HCT116 (cell line): ENCODE measurements at regions not wholly inside any gene's neighbourhood (a gene's known extent, or its start where the extent isn't known, plus 50 kb on each side); places are given as distances from the start of the nearest gene placed in this dataset.

Experiments used
- ATAC-seq: fragments of 200-7000 bp; cut with Tn5 transposase; 2 replicates; pipeline ENCODE4 v1.9.1; 2020; ENCODE audit warnings: mild to moderate bottlenecking, moderate library complexity
- BruUV-seq: library from RNA; stranded (reverse); fragments of 400-500 nt; replicated peaks from 2 replicates; lab custom pipeline; 2021; lab: Mats Ljungman, UMichigan
- CTCF ChIA-PET: fragments of 300-600 bp; sonication (Branson Sonifier 250); formaldehyde crosslinking; loops from one replicate; lab custom pipeline; 2021; ENCODE audit warnings: antibody characterized with exemption; lab: Charles Lee
- POLR2A ChIA-PET: fragments of 300-600, 350-600 bp; sonication (Branson Sonifier 250); formaldehyde crosslinking; loops from one replicate; lab custom pipeline; 2021; ENCODE audit warnings: antibody characterized with exemption; lab: Charles Lee
- RAD21 ChIA-PET, 2 experiments: fragments of 300-600 bp; sonication (Branson Sonifier 250); formaldehyde crosslinking; loops; one replicate each; lab custom pipeline; 2023; ENCODE audit warnings: low total read pairs in 2 of 2; ENCODE audit not compliant: uncharacterized antibody in 2 of 2, unreplicated experiment in 2 of 2, low non-redundant PET in 1 of 2; lab: Charles Lee
- DNase-seq: peaks from one replicate; pipeline ENCODE4 v3.0.0-alpha.2; 2010; ENCODE audit warnings: low read depth, low spot score
- H2AFZ ChIP-seq: fragments of 200-600 bp; shearing (Covaris generic), sonication (generic); 2 replicates; pipeline ENCODE4 v1.6.1; 2017; ENCODE audit warnings: low read depth, mixed run types, mixed read lengths, antibody characterized with exemption, low read length; ENCODE audit not compliant: poor library complexity, severe bottlenecking
- H3K27ac ChIP-seq: 2 replicates; pipeline ENCODE4 v1.5.1; 2012; ENCODE audit warnings: low read depth, low read length
- H3K27me3 ChIP-seq: fragments of 200-600 bp; sonication (generic); 2 replicates; pipeline ENCODE4 v1.6.1; 2016; ENCODE audit warnings: mixed run types, low read length, mixed read lengths; ENCODE audit not compliant: insufficient read depth
- H3K36me3 ChIP-seq, 2 experiments: fragments of 200-500 bp in 1 of 2; fragments of 200-600 bp in 1 of 2; sonication (Bioruptor generic) in 1 of 2; sonication (generic) in 1 of 2; 2 replicates each; pipeline versions ENCODE4 v1.5.1 to v1.6.1; 2014 to 2016; ENCODE audit warnings: low read length in 2 of 2, inconsistent platforms in 1 of 2, mixed read lengths in 1 of 2, mixed run types in 1 of 2; ENCODE audit not compliant: insufficient read depth in 2 of 2, control insufficient read depth in 1 of 2
- H3K4me1 ChIP-seq, 2 experiments: fragments of 200-600 bp in 1 of 2; sonication (generic) in 1 of 2; 2 replicates each; pipeline versions ENCODE4 v1.5.1 to v1.6.1; 2012 to 2017; ENCODE audit warnings: low read length in 2 of 2, inconsistent platforms in 1 of 2, mild to moderate bottlenecking in 1 of 2, mixed read lengths in 1 of 2, mixed run types in 1 of 2, moderate library complexity in 1 of 2; ENCODE audit not compliant: insufficient read depth in 2 of 2, control insufficient read depth in 1 of 2
- H3K4me2 ChIP-seq: fragments of 200-600 bp; sonication (generic); 2 replicates; pipeline ENCODE4 v1.6.1; 2017; ENCODE audit warnings: mixed run types, low read length, mixed read lengths
- H3K4me3 ChIP-seq, 2 experiments: fragments of 200-600 bp in 1 of 2; sonication (generic) in 1 of 2; replicated peaks in 1 of 2; 2 replicates each; pipeline ENCODE4 v1.5.1; 2011 to 2016; ENCODE audit warnings: low read length in 2 of 2, control low read depth in 1 of 2, low read depth in 1 of 2, mild to moderate bottlenecking in 1 of 2, mixed read lengths in 1 of 2, mixed run types in 1 of 2
- H3K79me2 ChIP-seq: fragments of 200-600 bp; sonication (generic); 2 replicates; pipeline ENCODE4 v1.6.1; 2017; ENCODE audit warnings: mild to moderate bottlenecking, mixed run types, low read length, moderate library complexity, mixed read lengths; ENCODE audit not compliant: insufficient read depth
- H3K9ac ChIP-seq: fragments of 200-600 bp; sonication (generic); 2 replicates; pipeline ENCODE4 v1.6.1; 2016; ENCODE audit warnings: low read length, mixed read lengths
- H3K9me2 ChIP-seq: fragments of 200-600 bp; sonication (generic), shearing (Covaris generic); 2 replicates; pipeline ENCODE4 v1.6.1; 2017; ENCODE audit warnings: mixed run types, mild to moderate bottlenecking, moderate library complexity; ENCODE audit not compliant: insufficient read depth
- H3K9me3 ChIP-seq, 2 experiments: fragments of 200-500 bp in 1 of 2; fragments of 200-600 bp in 1 of 2; sonication (Bioruptor generic) in 1 of 2; sonication (generic) in 1 of 2; 2 replicates each; pipeline ENCODE4 v1.6.1; 2014 to 2017; ENCODE audit warnings: low read length in 2 of 2, mixed read lengths in 2 of 2, inconsistent platforms in 1 of 2, low read depth in 1 of 2, mild to moderate bottlenecking in 1 of 2, mixed run types in 1 of 2, moderate library complexity in 1 of 2; ENCODE audit not compliant: control insufficient read depth in 1 of 2, insufficient read depth in 1 of 2
- H4K20me1 ChIP-seq: fragments of 200-600 bp; sonication (generic), shearing (Covaris generic); 2 replicates; pipeline ENCODE4 v1.6.1; 2017; ENCODE audit warnings: mixed run types, mild to moderate bottlenecking, moderate library complexity; ENCODE audit not compliant: insufficient read depth
- CBX3 ChIP-seq: IDR thresholded peaks from 2 replicates; pipeline ENCODE4 v1.6.1; 2012; ENCODE audit warnings: low read depth
- ELF1 ChIP-seq: IDR thresholded peaks from 2 replicates; pipeline ENCODE4 v1.6.1; 2012; ENCODE audit warnings: low read depth, borderline replicate concordance
- EZH2 ChIP-seq: fragments of 200-600 bp; sonication (generic); IDR thresholded peaks from 2 replicates; pipeline ENCODE4 v1.6.1; 2017; ENCODE audit warnings: antibody characterized with exemption, mixed run types
- FOSL1 ChIP-seq: IDR thresholded peaks from 2 replicates; pipeline ENCODE4 v1.6.1; 2012; ENCODE audit warnings: low read depth
- JUND ChIP-seq: IDR thresholded peaks from 2 replicates; pipeline ENCODE4 v1.6.1; 2012
- POLR2A ChIP-seq: IDR thresholded peaks from 2 replicates; pipeline ENCODE4 v1.7.0; 2011; ENCODE audit warnings: borderline replicate concordance; ENCODE audit not compliant: insufficient read depth, insufficient read length; ENCODE audit errors: extremely low read depth
- SIN3A ChIP-seq: IDR thresholded peaks from 2 replicates; pipeline ENCODE4 v1.6.1; 2012; ENCODE audit warnings: low read depth
- SRF ChIP-seq: IDR thresholded peaks from 2 replicates; pipeline ENCODE4 v1.6.1; 2012; ENCODE audit warnings: low read depth
- TCF7L2 ChIP-seq: IDR thresholded peaks from 2 replicates; pipeline ENCODE4 v1.7.0; 2011; ENCODE audit warnings: borderline replicate concordance, inconsistent platforms; ENCODE audit not compliant: insufficient read depth, insufficient read length; ENCODE audit errors: extremely low read depth
- YY1 ChIP-seq: IDR thresholded peaks from 2 replicates; pipeline ENCODE4 v1.6.1; 2011; ENCODE audit warnings: low read length, low read depth, moderate library complexity, mild to moderate bottlenecking; ENCODE audit not compliant: insufficient replicate concordance; ENCODE audit errors: extremely low read depth
- ZFX ChIP-seq: fragments of 450-650 bp; IDR thresholded peaks from 2 replicates; pipeline ENCODE4 v1.6.1; 2017
- ZNF274 ChIP-seq: fragments of 200-500 bp; sonication (Bioruptor generic); IDR thresholded peaks from 2 replicates; pipeline ENCODE4 v1.6.1; 2014; ENCODE audit warnings: mild to moderate bottlenecking, low read depth, low read length, inconsistent platforms
- intact Hi-C: fragments of 100-400 bp; cut with micrococcal nuclease; formaldehyde crosslinking; loops from 2 replicates; pipeline ENCODE4 v1.10.0; 2022
- TF ChIP-seq, protein P1 (sequence below): IDR thresholded peaks from 2 replicates; pipeline ENCODE4 v1.6.1; 2012; ENCODE audit warnings: low read depth

DNA sequence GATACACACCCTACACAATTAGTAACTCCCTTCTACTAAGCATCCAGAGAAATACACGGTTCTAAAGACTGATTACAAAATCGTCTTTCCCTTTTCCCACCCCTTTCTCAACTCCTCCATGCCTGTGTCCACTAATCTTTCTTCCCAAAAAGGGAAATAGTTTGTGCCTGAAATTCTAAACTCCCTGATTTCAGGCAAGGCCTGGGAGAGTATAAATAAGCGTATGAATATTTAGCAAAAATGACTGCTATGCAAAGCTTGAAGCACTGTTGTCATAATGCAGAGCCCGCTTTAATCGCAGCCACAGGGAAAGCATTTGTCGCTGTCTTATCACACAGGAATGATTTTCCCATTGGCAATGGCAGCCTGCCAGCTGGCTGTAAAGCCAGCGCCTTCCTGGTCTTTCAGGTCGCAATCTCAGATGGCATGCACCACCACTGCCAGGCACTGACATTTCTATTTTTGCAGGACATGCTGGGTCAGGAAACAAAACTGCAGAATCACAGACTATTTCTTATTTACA is 142.9 kb upstream of the PCGF5 start (continued):
- TF ChIP-seq, protein P1, sequence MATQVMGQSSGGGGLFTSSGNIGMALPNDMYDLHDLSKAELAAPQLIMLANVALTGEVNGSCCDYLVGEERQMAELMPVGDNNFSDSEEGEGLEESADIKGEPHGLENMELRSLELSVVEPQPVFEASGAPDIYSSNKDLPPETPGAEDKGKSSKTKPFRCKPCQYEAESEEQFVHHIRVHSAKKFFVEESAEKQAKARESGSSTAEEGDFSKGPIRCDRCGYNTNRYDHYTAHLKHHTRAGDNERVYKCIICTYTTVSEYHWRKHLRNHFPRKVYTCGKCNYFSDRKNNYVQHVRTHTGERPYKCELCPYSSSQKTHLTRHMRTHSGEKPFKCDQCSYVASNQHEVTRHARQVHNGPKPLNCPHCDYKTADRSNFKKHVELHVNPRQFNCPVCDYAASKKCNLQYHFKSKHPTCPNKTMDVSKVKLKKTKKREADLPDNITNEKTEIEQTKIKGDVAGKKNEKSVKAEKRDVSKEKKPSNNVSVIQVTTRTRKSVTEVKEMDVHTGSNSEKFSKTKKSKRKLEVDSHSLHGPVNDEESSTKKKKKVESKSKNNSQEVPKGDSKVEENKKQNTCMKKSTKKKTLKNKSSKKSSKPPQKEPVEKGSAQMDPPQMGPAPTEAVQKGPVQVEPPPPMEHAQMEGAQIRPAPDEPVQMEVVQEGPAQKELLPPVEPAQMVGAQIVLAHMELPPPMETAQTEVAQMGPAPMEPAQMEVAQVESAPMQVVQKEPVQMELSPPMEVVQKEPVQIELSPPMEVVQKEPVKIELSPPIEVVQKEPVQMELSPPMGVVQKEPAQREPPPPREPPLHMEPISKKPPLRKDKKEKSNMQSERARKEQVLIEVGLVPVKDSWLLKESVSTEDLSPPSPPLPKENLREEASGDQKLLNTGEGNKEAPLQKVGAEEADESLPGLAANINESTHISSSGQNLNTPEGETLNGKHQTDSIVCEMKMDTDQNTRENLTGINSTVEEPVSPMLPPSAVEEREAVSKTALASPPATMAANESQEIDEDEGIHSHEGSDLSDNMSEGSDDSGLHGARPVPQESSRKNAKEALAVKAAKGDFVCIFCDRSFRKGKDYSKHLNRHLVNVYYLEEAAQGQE = no peak
- TF ChIP-seq FOSL1 (no peak), JUND (no peak), SIN3A (no peak), CBX3 (no peak)

DNA sequence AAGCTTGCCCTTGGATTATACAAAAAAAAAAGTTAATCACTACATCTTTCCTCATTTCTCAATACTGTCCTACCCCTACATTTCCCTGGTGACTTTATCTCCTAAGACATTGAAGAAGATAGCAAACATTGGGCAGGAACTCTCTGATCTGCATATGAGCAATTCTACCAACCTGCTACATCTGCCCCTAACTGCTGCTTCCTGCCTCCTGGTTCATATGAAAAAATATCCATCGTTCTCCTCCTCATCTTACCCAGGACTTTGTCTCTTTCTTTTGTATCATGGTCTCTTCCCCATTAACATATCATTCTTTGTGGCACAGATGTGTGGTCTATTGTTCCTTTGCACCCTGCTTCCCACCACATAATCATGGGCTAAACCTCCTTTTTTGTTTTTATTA is 139.7 kb upstream of the PCGF5 start:
- ChIA-PET RAD21 (no interaction called here), POLR2A (no interaction called here), CTCF (no interaction called here)
- H3K27ac ChIP-seq = no peak overlapping the region
- H3K9ac ChIP-seq = no peak overlapping the region
- H2AFZ ChIP-seq = no peak overlapping the region
- H3K9me2 ChIP-seq = no peaks in the 10 kb centered on the region
- no peaks in the 10 kb centered on the region for H3K4me1 ChIP-seq
- ATAC-seq (no peak), DNase-seq (no peak)
- peaks cover 16% of the 10 kb centered on the region; the same call in 1 of the 2 replicates for H3K27me3 ChIP-seq
- no TSS peak for BruUV-seq
- H3K4me3 ChIP-seq = no peak overlapping the region
- intact Hi-C loops = no loop called here
- no peak for TF ChIP-seq ZNF274
- no peak for TF ChIP-seq CBX3
- TF ChIP-seq FOSL1 = no peak
- no peak for TF ChIP-seq EZH2
- no peak for TF ChIP-seq POLR2A
- TF ChIP-seq TCF7L2 = no peak
- no peak for TF ChIP-seq ELF1
- TF ChIP-seq ZFX = no peak
- TF ChIP-seq SRF = no peak
- TF ChIP-seq JUND = no peak
- TF ChIP-seq, protein P1 = no peak
- no peak for TF ChIP-seq YY1
- H3K79me2 ChIP-seq = no peaks in the 10 kb centered on the region
- H3K4me2 ChIP-seq = no peak overlapping the region
- H4K20me1 ChIP-seq = no peaks in the 10 kb centered on the region
- no peaks in the 10 kb centered on the region for H3K36me3 ChIP-seq
- H3K9me3 ChIP-seq = no peaks in the 10 kb centered on the region
